ENCODE measurements at regions not wholly inside any gene's neighbourhood (a gene's known extent, or its start where the extent isn't known, plus 50 kb on each side); places are given as distances from the start of the nearest gene placed in this dataset.

- no peak for DNase-seq (ENCODE audit: low read depth in 3 of 3)
Observed at GRCh38 chr1:209015092-209015491, 568.4 kb upstream of the CAMK1G start.

DNA sequence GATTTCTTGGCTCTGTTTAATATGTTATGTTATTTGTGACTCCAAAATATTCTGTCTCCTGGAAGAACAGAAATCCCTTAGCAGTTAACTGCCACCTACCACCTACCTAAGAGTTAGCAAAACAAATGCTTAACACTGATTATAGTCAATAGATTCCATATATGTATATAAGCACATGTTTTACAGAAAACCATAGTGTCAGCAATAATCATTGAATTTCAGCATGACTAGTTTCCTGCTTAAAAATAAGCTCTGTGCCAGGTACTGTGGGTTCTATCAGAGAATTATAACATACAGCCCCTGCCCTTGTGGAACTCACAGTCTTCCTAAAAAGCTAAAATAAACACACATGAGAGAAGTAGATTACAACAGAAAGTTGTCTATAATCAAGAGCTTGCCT is 561.9 kb upstream of the CAMK1G start:
- no peak for DNase-seq (ENCODE audit: low read depth in 3 of 3)

GRCh38 chr1:209023790-209024189 is 559.7 kb upstream of the CAMK1G start:
- DNase-seq (ENCODE audit: low read depth in 3 of 3) = no peak

DNA sequence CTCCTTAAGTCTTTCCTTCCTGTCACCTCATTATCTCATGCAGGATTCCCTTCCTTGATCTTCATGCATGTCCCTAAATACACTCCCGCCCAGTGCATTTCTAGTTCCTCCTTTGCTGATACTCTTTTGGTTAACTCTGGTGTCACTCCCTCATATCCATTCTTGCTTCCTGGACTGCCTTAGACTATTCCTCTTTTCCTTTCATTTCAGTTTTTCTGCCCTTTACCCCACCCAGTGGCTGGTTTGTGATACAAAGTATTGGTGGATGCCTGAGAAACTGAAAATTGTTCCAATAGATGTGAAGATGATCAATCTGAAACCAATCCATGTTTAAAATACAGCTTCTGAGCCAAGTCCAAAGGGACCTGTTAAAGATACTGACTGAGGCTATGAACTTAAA is 553.8 kb upstream of the CAMK1G start:
- no peak for DNase-seq (ENCODE audit: low read depth in 3 of 3)

DNA sequence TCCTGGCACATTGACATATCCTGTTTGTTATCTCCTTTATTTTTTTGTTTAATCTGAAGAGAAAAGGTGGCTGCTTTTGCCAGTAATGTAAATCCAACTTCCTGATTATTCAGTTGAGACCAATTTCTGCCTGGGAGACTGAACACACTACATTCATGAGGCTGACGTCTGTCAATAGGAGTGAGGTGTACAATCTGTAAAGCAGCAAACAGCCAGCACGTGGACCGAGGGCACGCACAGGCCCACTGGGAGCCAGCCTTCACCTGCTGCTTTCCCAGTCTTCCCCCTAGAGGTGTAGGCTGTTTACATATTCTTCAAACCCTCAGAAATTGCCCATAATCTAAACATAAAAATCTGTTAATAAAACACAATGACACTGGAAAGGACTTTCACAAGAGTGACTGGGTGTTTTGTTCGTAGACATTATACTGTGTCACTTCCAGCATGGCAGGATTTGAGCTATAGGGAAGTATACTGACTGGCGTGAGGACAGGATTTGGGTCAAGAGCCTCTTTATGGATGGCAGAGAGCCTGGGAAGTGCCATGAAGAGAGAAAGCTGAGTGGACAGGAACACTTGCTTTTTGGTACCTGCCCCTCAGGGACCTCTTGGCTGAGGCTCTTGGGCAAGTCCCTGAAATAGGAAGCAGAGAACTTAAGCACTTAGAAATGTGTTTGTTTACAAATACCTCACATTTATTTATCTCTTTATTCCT is 552.9 kb upstream of the CAMK1G start:
- no peak for DNase-seq (ENCODE audit: low read depth in 3 of 3)

DNA sequence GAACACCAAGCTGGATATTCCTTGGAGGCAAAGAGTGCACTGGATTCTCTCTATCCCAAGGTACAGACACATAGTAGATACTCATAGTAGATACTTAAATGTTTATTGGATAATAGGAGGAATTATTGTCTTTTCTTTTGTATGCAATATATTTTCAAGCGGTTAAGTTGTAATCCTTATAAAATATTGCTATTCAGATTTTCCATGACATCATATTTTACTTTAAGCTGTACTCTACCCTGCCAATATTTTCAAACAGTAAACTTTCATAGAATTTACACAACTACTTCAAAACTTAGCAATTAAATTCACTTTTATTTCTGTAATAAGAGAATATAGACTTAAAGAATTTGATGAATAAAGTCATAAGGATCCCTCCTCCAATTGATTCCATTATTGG is 546.5 kb upstream of the CAMK1G start:
- no peak for DNase-seq (ENCODE audit: low read depth in 3 of 3)

GRCh38 chr1:209038316-209038715 is 545.2 kb upstream of the CAMK1G start:
- DNase-seq (ENCODE audit: low read depth in 3 of 3) = no peak

GRCh38 chr1:209038735-209039134 is 544.8 kb upstream of the CAMK1G start:
- DNase-seq (ENCODE audit: low read depth in 3 of 3) = no peak

DNA sequence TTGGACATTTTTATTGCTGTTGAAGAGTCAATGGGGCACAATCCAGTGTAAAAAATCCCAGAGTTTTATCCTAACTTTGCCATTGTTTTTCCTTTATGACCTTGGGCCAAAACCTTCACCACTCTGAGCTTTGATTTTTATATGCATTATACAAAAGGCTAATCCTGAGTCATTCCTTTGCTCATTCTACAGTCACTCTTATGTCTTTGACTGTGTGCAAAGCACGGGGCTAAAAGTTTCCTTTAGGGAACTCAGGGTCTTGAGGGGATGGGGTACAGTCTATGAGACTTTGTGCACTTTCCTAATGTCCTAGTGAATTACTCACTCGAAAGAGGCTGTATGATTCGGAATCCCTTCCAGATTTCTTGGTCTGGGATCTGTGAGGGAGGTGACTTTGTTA is 543.2 kb upstream of the CAMK1G start:
- DNase-seq (ENCODE audit: low read depth in 3 of 3) = no peak

DNA sequence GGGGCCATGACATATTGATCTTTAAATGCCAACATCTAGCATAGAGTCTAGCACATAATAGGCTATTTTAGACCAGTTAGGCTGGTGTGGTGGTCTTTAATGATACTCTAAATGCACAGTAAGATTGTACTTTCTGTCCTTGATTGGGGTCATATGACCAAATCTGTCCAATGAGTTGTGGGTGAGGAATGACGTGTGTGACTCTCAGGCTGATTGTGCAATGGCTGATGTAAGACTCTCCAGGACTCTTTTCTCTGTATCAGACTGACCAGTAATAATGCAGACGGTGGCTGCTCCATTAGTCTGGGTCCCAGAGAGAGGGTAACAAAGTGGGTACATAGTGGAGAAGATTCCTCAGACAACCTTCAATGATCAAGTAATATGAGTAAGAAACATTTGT is 541.6 kb upstream of the CAMK1G start:
- DNase-seq (ENCODE audit: low read depth in 3 of 3) = no peak

DNA sequence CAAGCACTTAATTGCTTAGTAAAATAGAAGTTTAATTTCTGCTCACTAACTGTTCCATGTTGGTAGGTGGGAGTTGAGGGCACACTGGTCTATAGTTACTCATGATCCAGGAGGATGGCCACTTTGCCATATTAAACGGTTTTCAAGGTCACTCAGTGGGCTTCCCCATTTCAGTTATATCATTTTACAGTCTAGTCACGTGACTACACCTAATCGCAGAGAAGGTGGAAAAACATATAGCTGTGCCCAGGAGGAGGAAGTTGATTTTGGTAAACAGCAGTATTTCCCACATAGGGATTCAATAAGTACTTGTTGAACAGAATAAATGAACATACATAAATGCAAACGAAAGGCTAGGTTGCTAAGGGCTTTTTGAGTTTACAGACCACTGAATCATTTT is 541.1 kb upstream of the CAMK1G start:
- no peak for DNase-seq (ENCODE audit: low read depth in 3 of 3)

DNA sequence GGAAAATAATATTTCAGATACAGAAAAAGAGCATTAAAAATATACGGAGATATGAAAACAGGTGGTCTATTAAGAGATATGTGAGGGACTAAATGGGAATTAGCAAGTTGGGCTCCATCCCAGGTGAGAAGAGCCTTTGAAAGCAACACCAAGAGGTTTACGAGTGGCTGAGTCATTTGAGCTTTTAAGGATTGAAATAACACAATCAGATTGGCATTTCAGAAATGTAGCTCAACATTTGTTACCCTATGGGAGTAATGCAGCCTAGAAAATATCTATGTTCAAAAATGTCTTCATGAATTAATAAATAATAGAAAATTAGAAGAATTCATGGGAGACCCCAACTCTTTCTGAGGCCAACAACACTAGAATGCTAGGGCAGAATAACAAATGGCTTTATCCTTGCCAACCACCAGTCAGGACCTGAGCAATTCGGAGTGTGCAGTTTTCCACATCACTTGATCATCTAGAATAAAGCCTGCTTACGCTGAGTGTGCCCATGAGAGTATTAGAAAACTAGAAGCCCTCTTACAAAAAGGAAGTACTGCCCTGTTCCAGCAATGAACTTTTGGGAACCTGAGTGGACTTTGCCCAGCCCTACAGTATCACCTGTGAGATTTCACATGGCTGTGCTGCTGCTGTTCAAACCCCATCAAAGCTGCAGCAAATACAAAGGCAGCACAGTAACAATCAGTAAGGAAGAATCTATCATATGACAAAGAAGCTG is 538.0 kb upstream of the CAMK1G start:
- DNase-seq (ENCODE audit: low read depth in 3 of 3) = no peak

DNA sequence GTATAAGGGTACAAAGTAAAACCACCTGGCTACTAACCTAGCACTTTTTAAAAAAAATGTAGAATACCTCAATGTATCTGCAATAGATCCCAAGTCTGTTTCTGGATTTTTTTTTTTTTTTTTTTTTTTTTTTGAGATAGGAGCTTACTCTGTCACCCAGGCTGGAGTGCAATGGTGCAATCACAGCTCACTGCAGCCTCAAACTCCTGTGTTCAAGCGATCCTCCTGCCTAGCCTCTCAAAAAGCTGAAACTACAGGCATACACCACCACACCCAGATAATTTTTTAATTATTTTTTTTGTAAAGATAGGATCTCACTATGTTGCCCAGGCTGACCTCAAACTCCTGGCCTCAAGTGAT is 537.5 kb upstream of the CAMK1G start:
- DNase-seq (ENCODE audit: low read depth in 3 of 3) = no peak

GRCh38 chr1:209046935-209047334 is 536.6 kb upstream of the CAMK1G start:
- DNase-seq (ENCODE audit: low read depth in 3 of 3) = no peak

- DNase-seq (ENCODE audit: low read depth in 3 of 3) = no peak
Observed at GRCh38 chr1:209048941-209049669, 534.4 kb upstream of the CAMK1G start.

DNA sequence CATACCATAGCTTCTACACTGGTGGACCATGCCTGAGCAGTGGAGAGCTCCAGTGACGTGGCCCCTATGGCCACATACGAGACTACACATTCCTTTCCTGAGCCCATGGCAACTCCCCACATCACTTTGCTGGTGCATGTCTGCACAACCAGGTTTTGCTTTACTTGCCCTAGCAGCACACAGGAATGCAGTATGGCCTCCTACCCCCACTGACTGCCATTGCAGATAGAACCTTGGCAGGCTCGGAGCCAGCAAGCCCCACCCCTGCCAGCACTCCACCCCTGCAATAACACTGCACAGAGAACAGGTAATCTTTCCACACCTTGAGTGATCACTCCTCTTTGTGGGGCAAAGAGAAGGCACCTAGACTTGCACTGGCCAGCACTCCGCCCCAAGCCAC is 531.9 kb upstream of the CAMK1G start:
- DNase-seq (ENCODE audit: low read depth in 3 of 3) = no peak

DNA sequence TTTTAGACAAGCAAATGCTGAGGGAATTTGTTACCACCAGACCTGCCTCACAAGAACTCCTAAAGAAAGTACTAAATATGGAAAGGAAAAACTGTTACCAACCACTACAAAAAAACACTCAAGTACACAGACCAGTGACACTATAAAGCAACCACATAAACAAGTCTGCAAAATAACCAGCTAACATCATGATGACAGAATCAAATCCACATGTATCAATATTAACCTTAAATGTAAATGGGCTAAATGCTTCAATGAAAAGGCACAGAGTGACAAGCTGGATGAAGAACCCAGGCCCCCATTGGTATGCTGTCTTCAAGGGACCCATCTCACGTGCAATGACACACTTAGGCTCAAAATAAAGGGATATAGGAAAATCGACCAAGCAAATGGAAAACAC is 529.9 kb upstream of the CAMK1G start:
- DNase-seq (ENCODE audit: low read depth in 3 of 3) = no peak

GRCh38 chr1:209057083-209057482 is 526.4 kb upstream of the CAMK1G start:
- DNase-seq (ENCODE audit: low read depth in 3 of 3) = no peak

GRCh38 chr1:209057901-209058300 is 525.6 kb upstream of the CAMK1G start:
- no peak for DNase-seq (ENCODE audit: low read depth in 3 of 3)

DNA sequence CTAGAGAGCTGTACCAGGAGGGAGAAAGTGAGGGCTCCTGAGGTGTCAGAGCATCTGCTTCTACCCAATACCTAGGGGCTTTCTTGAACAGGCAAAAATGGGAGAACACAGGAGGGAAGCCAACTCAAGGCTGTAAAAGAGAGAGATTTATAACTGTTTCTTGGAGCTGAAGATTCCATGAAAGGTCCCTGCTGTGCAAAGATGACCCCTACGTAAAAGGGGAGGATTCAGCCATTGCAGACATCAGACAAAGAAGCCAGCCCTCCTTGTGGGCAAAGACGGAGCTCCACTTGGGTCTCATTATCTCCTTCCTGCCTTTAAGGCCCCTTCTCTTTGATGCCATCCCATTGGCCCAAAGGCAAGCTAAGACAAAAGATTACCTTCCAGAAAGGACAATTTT is 524.1 kb upstream of the CAMK1G start:
- no peak for DNase-seq (ENCODE audit: low read depth in 3 of 3)

DNA sequence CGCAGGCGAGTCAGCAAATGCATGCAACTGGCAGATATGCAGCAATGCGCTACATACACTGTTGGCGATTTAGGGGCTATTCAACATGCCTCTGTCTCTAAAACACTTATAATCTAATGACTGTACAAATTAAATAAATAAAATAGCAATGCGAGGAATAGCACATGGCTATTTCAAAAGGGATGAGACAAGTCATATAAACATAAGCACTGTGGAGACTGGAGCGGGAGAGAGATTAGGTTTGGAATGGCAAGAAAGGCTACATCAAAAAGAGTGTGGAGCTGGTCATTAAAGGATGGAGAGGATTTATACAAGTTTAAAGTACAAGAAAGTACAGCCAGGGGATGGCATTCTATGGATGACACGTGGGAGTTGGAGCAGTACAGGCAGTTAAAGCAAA is 523.5 kb upstream of the CAMK1G start:
- DNase-seq (ENCODE audit: low read depth in 3 of 3) = no peak

GRCh38 chr1:209062081-209062620 is 521.4 kb upstream of the CAMK1G start:
- no peak for DNase-seq (ENCODE audit: low read depth in 3 of 3)

DNA sequence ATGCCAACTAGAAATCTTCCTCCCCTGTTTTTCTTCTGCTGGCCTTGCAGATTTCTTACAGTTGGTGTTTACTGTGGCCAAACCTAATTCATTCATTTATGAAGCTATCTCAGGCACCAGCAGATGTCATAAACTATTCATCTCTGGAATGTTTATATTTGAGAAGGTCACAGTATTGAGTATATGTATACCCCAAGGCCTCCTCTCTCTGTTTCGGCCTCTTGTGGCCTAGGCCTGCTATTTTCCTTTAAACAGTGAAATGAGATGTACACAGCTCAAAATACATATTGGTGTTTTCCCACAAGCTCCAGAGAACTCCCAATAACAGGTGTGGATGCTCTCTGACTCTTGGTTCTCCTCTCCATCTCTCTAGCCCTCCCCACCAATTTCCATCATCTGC is 520.7 kb upstream of the CAMK1G start:
- DNase-seq (ENCODE audit: low read depth in 3 of 3) = no peak

Data from stimulated activated CD4-positive, alpha-beta T cell treated with anti-CD3 and anti-CD28 coated beads, TNF-alpha, amount 100 ng/mL, for 4 hours (primary cell).